H9 (cell line): ENCODE measurements at regions not wholly inside any gene's neighbourhood (a gene's known extent, or its start where the extent isn't known, plus 50 kb on each side); places are given as distances from the start of the nearest gene placed in this dataset.

Experiments used
- DNase-seq: peaks from one replicate; pipeline ENCODE4 v3.0.0-alpha.2; 2017
- H2AFZ ChIP-seq: one replicate; pipeline ENCODE4 v1.6.1; 2013; ENCODE audit warnings: mild to moderate bottlenecking, low read length, control low read depth, moderate library complexity
- H2AK5ac ChIP-seq: 2 replicates; pipeline ENCODE4 v1.6.1; 2013; ENCODE audit warnings: low read length, control low read depth, mixed read lengths; ENCODE audit not compliant: insufficient read length
- H2BK120ac ChIP-seq: one replicate; pipeline ENCODE4 v1.6.1; 2013; ENCODE audit warnings: low read depth, mild to moderate bottlenecking, low read length, control low read depth, inconsistent platforms; ENCODE audit not compliant: poor library complexity, severe bottlenecking
- H2BK12ac ChIP-seq: 2 replicates; pipeline ENCODE4 v1.6.1; 2013; ENCODE audit warnings: low read length, control low read depth, mixed read lengths, low read depth; ENCODE audit not compliant: insufficient read length
- H2BK15ac ChIP-seq: 2 replicates; pipeline ENCODE4 v1.6.1; 2013; ENCODE audit warnings: low read depth, low read length, control low read depth
- H2BK20ac ChIP-seq: one replicate; pipeline ENCODE4 v1.6.1; 2013; ENCODE audit warnings: low read depth, mild to moderate bottlenecking, low read length, control low read depth, inconsistent platforms; ENCODE audit not compliant: poor library complexity, severe bottlenecking
- H2BK5ac ChIP-seq: 2 replicates; pipeline ENCODE4 v1.6.1; 2013; ENCODE audit warnings: low read length, control low read depth, mixed read lengths; ENCODE audit not compliant: insufficient read length
- H3K14ac ChIP-seq: 2 replicates; pipeline ENCODE4 v1.6.1; 2013; ENCODE audit warnings: low read length, control low read depth; ENCODE audit not compliant: insufficient read depth
- H3K18ac ChIP-seq: 2 replicates; pipeline ENCODE4 v1.6.1; 2013; ENCODE audit warnings: low read depth, mild to moderate bottlenecking, mixed read lengths, low read length, control low read depth; ENCODE audit not compliant: insufficient read length
- H3K23ac ChIP-seq: 2 replicates; pipeline ENCODE4 v1.6.1; 2013; ENCODE audit warnings: low read length, control low read depth, mixed read lengths, low read depth; ENCODE audit not compliant: insufficient read length
- H3K23me2 ChIP-seq: 2 replicates; pipeline ENCODE4 v1.6.1; 2013; ENCODE audit warnings: low read depth, mild to moderate bottlenecking, mixed read lengths, low read length, control low read depth; ENCODE audit not compliant: insufficient read length, poor library complexity, severe bottlenecking
- H3K27ac ChIP-seq: 2 replicates; pipeline ENCODE4 v1.5.1; 2013; ENCODE audit warnings: low read length, control low read depth, mixed read lengths, low read depth; ENCODE audit not compliant: insufficient read length
- H3K27me3 ChIP-seq: 2 replicates; pipeline ENCODE4 v1.6.1; 2013; ENCODE audit warnings: low read length, control low read depth, inconsistent platforms; ENCODE audit not compliant: insufficient read depth
- H3K4ac ChIP-seq: 2 replicates; pipeline ENCODE4 v1.6.1; 2013; ENCODE audit warnings: low read depth, mild to moderate bottlenecking, control low read depth, inconsistent platforms, low read length, moderate library complexity
- H3K4me1 ChIP-seq: 2 replicates; pipeline ENCODE4 v1.6.1; 2013; ENCODE audit warnings: low read length, control low read depth, inconsistent platforms; ENCODE audit not compliant: insufficient read depth
- H3K4me2 ChIP-seq: 2 replicates; pipeline ENCODE4 v1.6.1; 2013; ENCODE audit warnings: low read length, control low read depth, mixed read lengths; ENCODE audit not compliant: insufficient read length, insufficient read depth
- H3K56ac ChIP-seq: 2 replicates; pipeline ENCODE4 v1.6.1; 2013; ENCODE audit warnings: low read depth, mild to moderate bottlenecking, mixed read lengths, low read length, control low read depth; ENCODE audit not compliant: insufficient read length
- H3K79me1 ChIP-seq: 2 replicates; pipeline ENCODE4 v1.6.1; 2013; ENCODE audit warnings: low read depth, mild to moderate bottlenecking, moderate library complexity, low read length, control low read depth, inconsistent platforms; ENCODE audit not compliant: insufficient read depth, poor library complexity, severe bottlenecking
- H3K79me2 ChIP-seq: 2 replicates; pipeline ENCODE4 v1.6.1; 2013; ENCODE audit warnings: low read length, control low read depth, inconsistent platforms; ENCODE audit not compliant: insufficient read depth
- H3K9ac ChIP-seq: 2 replicates; pipeline ENCODE4 v1.6.1; 2013; ENCODE audit warnings: low read length, control low read depth, mixed read lengths; ENCODE audit not compliant: insufficient read length; ENCODE audit errors: extremely low read depth
- H3K9me3 ChIP-seq: one replicate; pipeline ENCODE4 v1.6.1; 2013; ENCODE audit warnings: low read depth, low read length, inconsistent platforms; ENCODE audit not compliant: control insufficient read depth
- H3T11ph ChIP-seq: one replicate; pipeline ENCODE4 v1.6.1; 2013; ENCODE audit warnings: mild to moderate bottlenecking, low read length, control low read depth, inconsistent platforms
- H4K20me1 ChIP-seq: one replicate; pipeline ENCODE4 v1.6.1; 2013; ENCODE audit not compliant: control insufficient read depth, insufficient read length, insufficient read depth
- H4K5ac ChIP-seq: 2 replicates; pipeline ENCODE4 v1.6.1; 2013; ENCODE audit warnings: low read depth, mild to moderate bottlenecking, mixed read lengths, low read length, control low read depth; ENCODE audit not compliant: insufficient read length
- H4K8ac ChIP-seq: replicated peaks from 2 replicates; pipeline ENCODE4 v1.6.1; 2013; ENCODE audit warnings: low read length, control low read depth, mixed read lengths, low read depth; ENCODE audit not compliant: insufficient read length
- H4K91ac ChIP-seq: 2 replicates; pipeline ENCODE4 v1.6.1; 2013; ENCODE audit warnings: low read depth, mild to moderate bottlenecking, moderate library complexity, mixed read lengths, low read length, control low read depth; ENCODE audit not compliant: insufficient read length
- H3K27ac Mint-ChIP-seq, 3 experiments: 2 replicates in 2 of 3; 3 replicates in 1 of 3; pipeline ENCODE4 v1.8.0; 2020 to 2021; ENCODE audit warnings: mixed read lengths in 3 of 3, mild to moderate bottlenecking in 1 of 3, moderate library complexity in 1 of 3
- H3K27me3 Mint-ChIP-seq: 2 replicates; pipeline ENCODE4 v1.8.0; 2021; ENCODE audit warnings: low read depth, mild to moderate bottlenecking, moderate library complexity, mixed read lengths
- H3K36me3 Mint-ChIP-seq, 3 experiments: 2 replicates in 2 of 3; 3 replicates in 1 of 3; pipeline ENCODE4 v1.8.0; 2020 to 2021; ENCODE audit warnings: low read depth in 3 of 3, mixed read lengths in 3 of 3; ENCODE audit not compliant: insufficient read depth in 1 of 3
- H3K4me1 Mint-ChIP-seq, 2 experiments: 2 replicates each; pipeline ENCODE4 v1.8.0; 2020; ENCODE audit warnings: mixed read lengths in 2 of 2
- H3K4me3 Mint-ChIP-seq, 2 experiments: 2 replicates in 1 of 2; 3 replicates in 1 of 2; pipeline ENCODE4 v1.8.0; 2020 to 2021; ENCODE audit warnings: mild to moderate bottlenecking in 2 of 2, mixed read lengths in 2 of 2, moderate library complexity in 1 of 2
- H3K9me3 Mint-ChIP-seq, 2 experiments: 2 replicates in 1 of 2; 3 replicates in 1 of 2; pipeline ENCODE4 v1.8.0; 2020; ENCODE audit warnings: mild to moderate bottlenecking in 2 of 2, mixed read lengths in 2 of 2, moderate library complexity in 1 of 2
- CTCF ChIP-seq: fragments of 200-600 bp; sonication (generic); conservative IDR thresholded peaks from 3 replicates; pipeline ENCODE4 v1.8.0; 2021; ENCODE audit warnings: antibody characterized with exemption, mild to moderate bottlenecking
- WGBS: extraction: QIAGEN DNeasy Blood & Tissue Kit; methylation state at CpG from one replicate; pipeline ENCODE4 v1.1.7; 2013; ENCODE audit warnings: missing lambda C conversion rate, low lambda C conversion rate, mixed read lengths; ENCODE audit not compliant: insufficient read length; ENCODE audit errors: extremely low coverage; 5-methylcytosine and 5-hydroxymethylcytosine counted together

GRCh38 chr2:52886556-52886955 is 881.0 kb upstream of the CHAC2 start:
- H3K4me2 ChIP-seq: no peak overlapping the region
- no peak overlapping the region for H3K4ac ChIP-seq
- DNase-seq: no peak
- no peak overlapping the region for H4K8ac ChIP-seq
- no peak overlapping the region for H2BK15ac ChIP-seq
- no peak overlapping the region for H3K27ac ChIP-seq
- H3K9ac ChIP-seq: no peak overlapping the region
- H2BK120ac ChIP-seq: no peak overlapping the region
- no peak overlapping the region for H4K91ac ChIP-seq
- no peaks in the 10 kb centered on the region for H3K27me3 ChIP-seq
- H3K18ac ChIP-seq: no peak overlapping the region
- H3K23ac ChIP-seq: no peak overlapping the region
- TF ChIP-seq CTCF: no peak
- no peaks in the 10 kb centered on the region for H3K79me2 ChIP-seq
- H2AK5ac ChIP-seq: no peak overlapping the region
- H2AFZ ChIP-seq: no peak overlapping the region
- H3K14ac ChIP-seq: no peak overlapping the region
- WGBS: no CpG with 5 or more reads among the region's 3 CpGs
- no peaks in the 10 kb centered on the region for H3K9me3 Mint-ChIP-seq
- H3K27me3 Mint-ChIP-seq: no peaks in the 10 kb centered on the region
- H2BK5ac ChIP-seq: no peak overlapping the region
- no peak overlapping the region for H2BK12ac ChIP-seq
- H3K4me1 Mint-ChIP-seq: peaks cover 3 to 4% of the 10 kb centered on the region in 2 experiments
- H2BK20ac ChIP-seq: no peak overlapping the region
- no peaks in the 10 kb centered on the region for H3K9me3 ChIP-seq
- H3K27ac Mint-ChIP-seq: no peak overlapping the region
- no peak overlapping the region for H4K5ac ChIP-seq
- no peaks in the 10 kb centered on the region for H3K79me1 ChIP-seq
- no peaks in the 10 kb centered on the region for H4K20me1 ChIP-seq
- no peaks in the 10 kb centered on the region for H3K4me1 ChIP-seq
- H3K23me2 ChIP-seq: no peaks in the 10 kb centered on the region
- no peak overlapping the region for H3K56ac ChIP-seq
- H3K4me3 Mint-ChIP-seq: no peak overlapping the region
- H3T11ph ChIP-seq: no peak overlapping the region
- H3K36me3 Mint-ChIP-seq: no peaks in the 10 kb centered on the region
